8988T (cell line): ENCODE measurements at regions not wholly inside any gene's neighbourhood (a gene's known extent, or its start where the extent isn't known, plus 50 kb on each side); places are given as distances from the start of the nearest gene placed in this dataset.

Experiments used
- DNase-seq: peaks from one replicate; pipeline ENCODE4 v3.0.0; 2011

DNA sequence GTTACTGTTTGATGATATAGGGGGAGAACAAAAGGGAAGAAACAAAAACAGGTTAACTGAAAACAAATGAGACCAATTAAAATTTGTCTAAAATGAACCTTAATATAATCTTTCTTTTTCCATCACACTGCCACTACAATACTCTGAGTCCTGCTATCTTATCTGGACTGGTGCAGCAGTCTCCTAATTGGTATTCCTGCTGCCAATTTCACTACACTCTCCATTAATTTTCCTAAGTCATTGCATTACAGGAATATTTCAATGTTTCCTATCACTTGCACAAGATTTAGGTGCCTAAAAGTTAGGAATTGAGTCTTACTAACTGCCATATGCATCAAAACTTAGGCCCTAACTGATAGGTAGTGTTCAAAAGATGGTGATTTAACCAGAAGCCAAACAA is 884.9 kb upstream of the MGAT4C start:
- no peak for DNase-seq

GRCh38 chr12:87140262-87140661 is 884.1 kb upstream of the MGAT4C start:
- DNase-seq, result no peak

DNA sequence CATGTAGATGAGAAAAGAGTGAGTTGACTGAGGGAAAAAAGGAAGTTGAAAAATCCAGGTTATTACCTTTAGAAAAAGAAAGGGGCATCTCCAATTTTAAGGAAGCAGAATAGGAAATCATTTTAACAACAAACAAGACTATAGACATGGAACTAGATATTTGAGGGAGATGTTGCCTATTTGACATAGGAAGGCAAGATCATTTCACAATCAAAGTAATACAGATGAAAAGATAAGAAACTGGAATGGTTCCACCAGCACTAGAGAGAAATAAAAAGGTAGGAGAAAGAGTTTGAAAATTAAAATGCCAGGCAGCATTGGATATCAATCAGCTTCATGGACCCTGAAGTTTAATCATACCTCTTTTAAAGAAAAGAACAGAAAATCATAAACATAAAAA is 881.0 kb upstream of the MGAT4C start:
- no peak for DNase-seq

DNA sequence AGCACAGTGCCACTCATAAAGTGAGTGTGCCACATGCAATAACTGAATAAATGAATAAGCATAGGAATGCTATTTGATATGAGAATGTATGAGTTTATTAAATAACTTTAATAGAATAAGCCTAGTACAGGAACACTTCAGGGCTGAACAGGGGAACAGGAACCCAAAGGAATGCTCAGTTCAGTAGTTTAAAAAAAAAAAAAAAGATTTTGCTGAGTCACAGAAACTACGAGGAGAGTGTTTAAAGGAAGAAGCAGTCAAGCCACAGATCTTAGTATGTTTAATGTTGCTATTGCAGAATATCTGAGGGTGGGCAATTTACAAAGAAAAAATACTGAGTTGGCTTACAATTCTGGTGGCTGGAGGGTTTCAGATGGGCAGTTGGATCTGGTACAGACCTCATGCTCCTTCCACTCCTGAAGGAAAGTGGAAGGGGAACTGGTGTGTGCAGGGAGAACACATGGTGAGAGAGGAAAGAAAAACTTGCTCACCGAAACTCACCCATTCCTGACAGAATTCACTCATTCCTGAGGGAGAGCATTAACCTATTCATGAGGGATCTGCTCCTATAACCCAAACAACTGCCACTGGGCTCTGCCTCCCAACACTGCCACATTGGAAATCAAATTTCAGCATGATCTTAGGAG is 880.3 kb upstream of the MGAT4C start:
- DNase-seq, result no peak

- DNase-seq, result no peak
Measured at GRCh38 chr12:87127272-87127671, 871.1 kb upstream of the MGAT4C start.

DNA sequence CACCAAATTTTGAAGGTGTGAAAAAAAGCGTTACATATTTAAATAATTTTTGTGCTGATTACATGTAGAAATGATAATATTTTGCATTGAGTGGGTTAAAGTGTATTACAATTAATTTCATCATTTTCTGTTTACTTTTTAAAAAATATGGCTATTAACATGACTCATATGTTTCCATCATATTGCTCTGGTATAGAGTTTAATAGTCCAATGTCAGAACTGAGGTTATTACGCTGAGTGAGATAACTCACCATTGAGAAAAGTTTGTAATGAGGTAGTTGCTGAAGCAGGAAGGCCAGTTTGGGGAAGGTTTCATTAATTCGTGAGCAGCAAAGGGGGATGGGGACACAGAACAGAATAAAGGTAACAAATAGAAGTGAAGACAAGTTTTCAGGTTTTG is 865.7 kb upstream of the MGAT4C start:
- no peak for DNase-seq

DNA sequence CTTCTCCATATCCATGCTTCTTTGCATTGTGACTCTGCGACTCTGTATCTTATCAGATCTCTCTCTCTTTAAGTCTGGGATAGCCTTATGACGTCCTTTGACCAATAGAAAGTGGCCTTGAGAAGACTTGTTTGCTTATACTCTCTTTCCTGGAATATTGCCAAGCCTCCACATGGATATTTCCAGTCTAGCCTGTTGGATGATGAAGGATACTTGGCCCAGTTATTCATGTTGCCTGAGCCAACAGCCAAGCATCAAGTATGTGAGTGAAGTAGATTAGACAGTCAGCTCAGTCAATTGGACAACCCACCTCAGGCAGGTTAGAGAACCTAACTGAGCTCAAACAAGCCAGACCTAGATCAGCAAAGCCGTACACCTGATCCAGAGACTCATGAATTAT is 864.2 kb upstream of the MGAT4C start:
- DNase-seq, result no peak

GRCh38 chr12:87119713-87120112 is 863.5 kb upstream of the MGAT4C start:
- no peak for DNase-seq

DNA sequence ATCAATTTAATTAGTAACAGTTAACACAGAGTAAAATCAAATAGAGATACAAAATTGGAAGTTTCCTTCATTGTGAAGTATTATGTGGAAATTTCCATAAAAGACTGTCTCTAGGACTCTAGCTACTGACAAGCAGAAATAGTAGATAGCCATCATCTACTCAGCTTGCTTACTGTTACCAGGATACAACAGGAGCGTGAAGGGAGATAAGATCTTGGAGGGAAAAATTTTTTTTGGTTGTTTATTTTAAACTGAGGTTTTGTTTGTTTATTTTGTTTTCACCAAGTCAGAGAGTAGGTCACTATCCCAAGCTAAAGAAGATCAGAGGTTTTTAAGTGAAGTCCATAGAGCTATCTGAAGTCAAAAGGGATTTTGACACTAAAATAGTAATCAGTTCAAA is 861.3 kb upstream of the MGAT4C start:
- no peak for DNase-seq

GRCh38 chr12:87116780-87117179 is 860.6 kb upstream of the MGAT4C start:
- DNase-seq, result no peak

DNA sequence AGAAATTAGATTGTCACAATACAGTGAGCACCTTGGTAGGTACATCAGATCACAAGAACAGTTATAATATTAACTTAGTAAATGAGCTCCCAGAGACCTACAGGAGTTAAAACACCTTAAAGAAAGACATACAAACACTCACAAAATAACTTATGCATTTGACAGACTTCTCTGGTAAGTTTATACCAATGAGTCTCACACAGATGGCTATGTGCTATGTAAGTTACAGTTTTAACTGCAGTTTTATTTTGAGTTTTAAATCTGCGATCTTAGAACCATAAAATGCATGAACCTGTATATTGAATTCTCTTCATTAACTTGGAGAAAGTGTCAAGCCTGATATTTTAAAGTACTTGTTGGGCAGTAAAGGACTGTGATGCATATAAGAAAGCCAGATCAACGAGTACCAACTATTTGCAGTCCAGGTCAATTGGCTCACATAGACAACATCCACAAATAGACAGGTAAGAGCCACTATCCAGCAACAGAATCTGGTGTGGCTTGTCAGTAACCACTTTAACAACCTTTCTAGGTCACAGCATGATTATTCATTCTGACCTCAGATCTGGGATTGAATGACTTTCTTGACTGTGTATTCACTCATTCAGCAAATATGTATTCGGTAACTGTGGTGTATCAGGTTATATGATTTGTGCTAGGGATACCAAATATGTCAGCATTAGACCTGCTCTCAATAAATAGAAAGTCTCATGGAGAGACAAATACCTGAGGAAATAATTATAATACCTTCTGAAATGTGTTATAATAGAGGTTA is 856.6 kb upstream of the MGAT4C start:
- no peak for DNase-seq

- no peak for DNase-seq
Measured at GRCh38 chr12:87107766-87108165, 851.6 kb upstream of the MGAT4C start.

- no peak for DNase-seq
Measured at GRCh38 chr12:87107270-87107669, 851.1 kb upstream of the MGAT4C start.

GRCh38 chr12:87096082-87096585 is 839.9 kb upstream of the MGAT4C start:
- no peak for DNase-seq

GRCh38 chr12:87094356-87094755 is 838.2 kb upstream of the MGAT4C start:
- DNase-seq, result no peak

GRCh38 chr12:87092421-87092820 is 836.2 kb upstream of the MGAT4C start:
- no peak for DNase-seq

DNA sequence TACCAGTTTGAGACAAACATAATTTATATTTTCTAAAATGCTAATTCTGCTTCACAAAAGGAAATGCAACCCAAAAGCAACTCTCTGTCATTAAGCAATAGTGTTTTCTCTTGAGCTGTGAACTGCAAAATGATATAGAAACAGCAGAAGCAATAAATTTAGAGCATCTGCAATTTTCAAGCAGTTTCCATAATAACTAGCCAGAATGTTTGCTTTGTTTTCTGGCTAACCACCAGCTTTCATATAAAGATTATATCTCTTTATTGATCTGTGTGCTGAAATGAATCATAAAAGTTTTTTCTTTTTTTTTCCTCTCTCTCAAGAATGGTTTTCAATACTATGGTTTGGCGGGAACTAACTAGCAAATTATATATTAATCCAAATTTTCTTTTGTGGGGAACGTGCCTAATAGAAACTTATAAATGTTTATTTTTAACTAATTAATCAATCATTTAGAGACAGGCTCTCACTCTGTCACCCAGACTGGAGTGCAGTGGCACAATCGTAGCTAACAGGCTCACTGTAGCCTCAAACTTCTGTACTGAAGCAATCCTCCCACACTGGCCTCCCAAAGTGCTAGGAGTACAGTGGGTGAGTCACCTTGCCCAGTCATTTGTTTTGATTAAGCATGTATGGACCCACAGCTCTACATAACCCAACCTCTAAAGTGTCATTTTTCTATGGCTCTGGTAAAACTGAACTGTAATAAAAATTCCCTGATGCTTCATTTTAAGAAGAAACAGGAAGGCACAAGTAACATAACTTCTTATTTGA is 830.1 kb upstream of the MGAT4C start:
- DNase-seq, result no peak

GRCh38 chr12:87085286-87085685 is 829.1 kb upstream of the MGAT4C start:
- DNase-seq, result no peak

DNA sequence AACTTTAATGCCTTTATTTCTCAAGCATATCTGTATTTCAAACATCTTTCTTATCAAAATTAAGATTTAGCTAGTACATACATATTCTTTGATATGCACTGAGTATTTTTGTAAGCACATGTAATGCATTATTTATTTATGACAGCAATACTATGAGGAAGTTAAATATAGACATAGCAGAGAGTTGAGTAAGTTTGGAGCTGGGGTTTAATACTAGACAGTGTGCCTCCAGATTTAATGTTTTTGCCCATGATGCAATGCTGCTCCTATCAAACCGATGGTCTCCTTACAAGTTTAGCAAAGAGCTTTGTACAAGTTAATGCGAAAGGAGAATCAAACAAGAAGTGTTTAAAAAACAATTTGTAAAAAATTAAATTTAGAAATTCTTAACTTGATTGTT is 826.6 kb upstream of the MGAT4C start:
- DNase-seq, result no peak

DNA sequence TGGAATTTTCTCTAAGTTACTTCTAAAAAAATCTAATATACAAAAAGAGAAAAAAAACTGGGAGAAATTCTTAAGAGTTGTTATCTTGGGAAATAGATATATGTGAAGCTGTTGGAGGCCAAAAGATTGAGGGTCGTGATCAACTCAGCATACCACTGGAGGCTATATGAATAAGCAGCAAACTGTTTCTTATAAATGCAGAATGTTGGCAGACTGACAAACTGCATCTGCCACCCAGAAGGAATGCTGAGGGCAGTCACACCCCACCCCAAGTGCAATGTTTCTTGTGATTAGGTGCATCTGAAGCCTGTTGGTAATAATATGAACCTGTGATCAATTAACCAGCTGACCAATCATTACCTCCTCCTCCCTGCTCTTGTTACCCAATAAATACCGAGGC is 818.6 kb upstream of the MGAT4C start:
- no peak for DNase-seq

GRCh38 chr12:87066326-87066725 is 810.1 kb upstream of the MGAT4C start:
- DNase-seq, result no peak

DNA sequence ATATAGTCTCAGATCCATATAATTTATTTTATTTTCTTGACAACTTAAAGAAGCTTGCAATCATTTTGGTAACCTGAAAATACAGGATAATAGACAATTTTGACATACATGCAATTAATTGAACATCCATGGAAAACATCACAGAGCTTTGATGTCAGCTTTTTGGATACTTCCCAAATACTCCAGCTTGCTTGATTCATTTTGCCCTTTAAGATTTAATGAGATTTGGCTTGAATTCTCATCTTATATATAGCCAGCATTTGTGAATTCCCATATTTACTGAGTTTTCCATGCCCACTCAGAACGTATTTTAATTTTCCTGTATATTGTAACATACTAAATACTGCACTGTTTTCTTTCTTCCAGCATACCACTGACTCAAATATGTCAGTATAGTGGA is 803.0 kb upstream of the MGAT4C start:
- DNase-seq, result no peak

- no peak for DNase-seq
Measured at GRCh38 chr12:87054226-87054625, 798.0 kb upstream of the MGAT4C start.

DNA sequence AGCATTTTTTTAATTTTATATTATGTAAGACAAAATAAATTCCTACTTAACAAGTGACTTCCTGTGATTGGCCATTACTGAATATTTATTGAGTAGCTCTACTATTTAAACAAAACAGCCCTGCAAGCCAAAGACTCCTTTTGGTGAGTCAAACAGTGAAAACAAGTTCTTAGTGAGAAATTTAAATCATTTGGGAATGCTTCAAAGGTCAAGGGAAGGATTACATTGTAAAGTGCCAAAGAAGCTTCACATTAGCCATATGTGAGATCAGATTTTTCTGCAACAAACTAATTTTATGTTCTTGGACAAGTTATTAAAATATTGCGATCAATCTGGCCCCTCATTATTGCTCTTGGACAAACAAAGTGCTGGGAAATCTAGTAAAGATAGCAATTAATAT is 795.4 kb upstream of the MGAT4C start:
- no peak for DNase-seq
